ENCODE measurements at regions not wholly inside any gene's neighbourhood (a gene's known extent, or its start where the extent isn't known, plus 50 kb on each side); places are given as distances from the start of the nearest gene placed in this dataset.

- Histone ChIP-seq H2AFZ (ENCODE audit: low read length) (no peak overlapping the region), H2BK15ac (ENCODE audit: low read length) (no peak overlapping the region), H3K14ac (ENCODE audit: low read length) (no peak overlapping the region), H3K18ac (ENCODE audit: low read length) (no peak overlapping the region), H3K4me3 (ENCODE audit: low read length in 2 of 2) (no peak overlapping the region), H2BK120ac (ENCODE audit: low read depth, low read length) (no peak overlapping the region), H2BK5ac (ENCODE audit: low read length) (no peak overlapping the region), H3K9me3 (replicated peaks in 1 of 2; ENCODE audit: control insufficient read depth in 2 of 2, insufficient read depth in 1 of 2, low read depth in 1 of 2, low read length in 2 of 2) (no peaks in the 10 kb centered on the region), H3K27me3 (ENCODE audit: control insufficient read depth in 3 of 3, insufficient read depth in 3 of 3, low read depth in 1 of 3, low read length in 3 of 3) (peaks cover 0 to 5% (median 0%) of the 10 kb centered on the region in 3 experiments), H3K4me1 (ENCODE audit: control insufficient read depth in 2 of 2, insufficient read depth in 1 of 2, low read depth in 1 of 2, low read length in 2 of 2) (peaks cover 0 to 5% of the 10 kb centered on the region in 2 donors), H3K27ac (replicated peaks; ENCODE audit: low read length) (no peak overlapping the region), H2BK12ac (ENCODE audit: low read length) (no peak overlapping the region), H3K9ac (ENCODE audit: low read depth, low read length, poor library complexity) (no peak overlapping the region), H2AK5ac (ENCODE audit: low read depth, low read length) (no peak overlapping the region), H3K4ac (ENCODE audit: low read length) (no peak overlapping the region), H3K79me1 (ENCODE audit: low read depth, low read length) (no peaks in the 10 kb centered on the region), H3K36me3 (replicated peaks in 1 of 2; ENCODE audit: control insufficient read depth in 2 of 2, insufficient read depth in 2 of 2, low read length in 2 of 2) (no peaks in the 10 kb centered on the region), H3K4me2 (ENCODE audit: insufficient read depth, low read length, poor library complexity, severe bottlenecking) (no peak overlapping the region), H4K8ac (ENCODE audit: low read depth, low read length) (no peak overlapping the region), H3K23ac (ENCODE audit: low read depth, low read length, poor library complexity) (no peak overlapping the region), H4K91ac (ENCODE audit: low read depth, low read length, poor library complexity) (no peak overlapping the region)
- no CpG with 5 or more reads among the region's 4 CpGs for WGBS, 2 donors (ENCODE audit: extremely low coverage in 2 of 2, insufficient read length in 2 of 2, insufficient replicate concordance in 1 of 2)
- DNase-seq (ENCODE audit: low spot score): no peak
These were observed 286.4 kb downstream of the NXPE2 start for GRCh38 chr11:114964676-114965214.

- Histone ChIP-seq H3K14ac (ENCODE audit: low read length) (no peak overlapping the region), H3K9me3 (replicated peaks in 1 of 2; ENCODE audit: control insufficient read depth in 2 of 2, insufficient read depth in 1 of 2, low read depth in 1 of 2, low read length in 2 of 2) (no peaks in the 10 kb centered on the region), H4K91ac (ENCODE audit: low read depth, low read length, poor library complexity) (no peak overlapping the region), H3K36me3 (replicated peaks in 1 of 2; ENCODE audit: control insufficient read depth in 2 of 2, insufficient read depth in 2 of 2, low read length in 2 of 2) (no peaks in the 10 kb centered on the region), H3K4me3 (ENCODE audit: low read length in 2 of 2) (no peak overlapping the region), H2BK5ac (ENCODE audit: low read length) (no peak overlapping the region), H2BK15ac (ENCODE audit: low read length) (no peak overlapping the region), H3K4me1 (ENCODE audit: control insufficient read depth in 2 of 2, insufficient read depth in 1 of 2, low read depth in 1 of 2, low read length in 2 of 2) (no peaks in the 10 kb centered on the region), H3K79me1 (ENCODE audit: low read depth, low read length) (no peaks in the 10 kb centered on the region), H3K4ac (ENCODE audit: low read length) (no peak overlapping the region), H3K27ac (replicated peaks; ENCODE audit: low read length) (no peak overlapping the region), H3K4me2 (ENCODE audit: insufficient read depth, low read length, poor library complexity, severe bottlenecking) (no peak overlapping the region), H3K9ac (ENCODE audit: low read depth, low read length, poor library complexity) (no peak overlapping the region), H3K18ac (ENCODE audit: low read length) (no peak overlapping the region), H4K8ac (ENCODE audit: low read depth, low read length) (no peak overlapping the region), H2AFZ (ENCODE audit: low read length) (no peak overlapping the region), H2BK12ac (ENCODE audit: low read length) (no peak overlapping the region), H2AK5ac (ENCODE audit: low read depth, low read length) (no peak overlapping the region), H3K27me3 (ENCODE audit: control insufficient read depth in 3 of 3, insufficient read depth in 3 of 3, low read depth in 1 of 3, low read length in 3 of 3) (peaks cover 0 to 4% (median 0%) of the 10 kb centered on the region in 3 experiments), H3K23ac (ENCODE audit: low read depth, low read length, poor library complexity) (no peak overlapping the region), H2BK120ac (ENCODE audit: low read depth, low read length) (no peak overlapping the region)
- no peak for DNase-seq (ENCODE audit: low spot score)
- WGBS, 2 donors (ENCODE audit: extremely low coverage in 2 of 2, insufficient read length in 2 of 2, insufficient replicate concordance in 1 of 2): no CpG with 5 or more reads among the region's 9 CpGs
These were observed 292.8 kb downstream of the NXPE2 start for GRCh38 chr11:114970927-114971645.

GRCh38 chr11:114972105-114972504 is 293.8 kb downstream of the NXPE2 start:
- no peak overlapping the region for H3K14ac ChIP-seq (ENCODE audit: low read length)
- H3K9me3 ChIP-seq (replicated peaks in 1 of 2; ENCODE audit: control insufficient read depth in 2 of 2, insufficient read depth in 1 of 2, low read depth in 1 of 2, low read length in 2 of 2): no peaks in the 10 kb centered on the region
- no peak overlapping the region for H4K8ac ChIP-seq (ENCODE audit: low read depth, low read length)
- no peak overlapping the region for H3K23ac ChIP-seq (ENCODE audit: low read depth, low read length, poor library complexity)
- H2AFZ ChIP-seq (ENCODE audit: low read length): no peak overlapping the region
- H3K4me3 ChIP-seq (ENCODE audit: low read length in 2 of 2): no peak overlapping the region
- H2BK120ac ChIP-seq (ENCODE audit: low read depth, low read length): no peak overlapping the region
- H2BK5ac ChIP-seq (ENCODE audit: low read length): no peak overlapping the region
- no peak overlapping the region for H2BK15ac ChIP-seq (ENCODE audit: low read length)
- no peaks in the 10 kb centered on the region for H3K79me1 ChIP-seq (ENCODE audit: low read depth, low read length)
- H3K4ac ChIP-seq (ENCODE audit: low read length): no peak overlapping the region
- no peaks in the 10 kb centered on the region for H3K4me1 ChIP-seq (ENCODE audit: control insufficient read depth in 2 of 2, insufficient read depth in 1 of 2, low read depth in 1 of 2, low read length in 2 of 2)
- no CpG with 5 or more reads among the region's 2 CpGs for WGBS, 2 donors (ENCODE audit: extremely low coverage in 2 of 2, insufficient read length in 2 of 2, insufficient replicate concordance in 1 of 2)
- no peak overlapping the region for H3K4me2 ChIP-seq (ENCODE audit: insufficient read depth, low read length, poor library complexity, severe bottlenecking)
- H3K27me3 ChIP-seq (ENCODE audit: control insufficient read depth in 3 of 3, insufficient read depth in 3 of 3, low read depth in 1 of 3, low read length in 3 of 3): peaks cover 0 to 4% (median 0%) of the 10 kb centered on the region in 3 experiments
- no peak overlapping the region for H2AK5ac ChIP-seq (ENCODE audit: low read depth, low read length)
- no peak for DNase-seq (ENCODE audit: low spot score)
- no peak overlapping the region for H3K18ac ChIP-seq (ENCODE audit: low read length)
- H3K27ac ChIP-seq (replicated peaks; ENCODE audit: low read length): no peak overlapping the region
- no peaks in the 10 kb centered on the region for H3K36me3 ChIP-seq (replicated peaks in 1 of 2; ENCODE audit: control insufficient read depth in 2 of 2, insufficient read depth in 2 of 2, low read length in 2 of 2)
- no peak overlapping the region for H4K91ac ChIP-seq (ENCODE audit: low read depth, low read length, poor library complexity)
- H3K9ac ChIP-seq (ENCODE audit: low read depth, low read length, poor library complexity): no peak overlapping the region
- no peak overlapping the region for H2BK12ac ChIP-seq (ENCODE audit: low read length)

- Histone ChIP-seq H3K4me3 (ENCODE audit: low read length in 2 of 2) (no peak overlapping the region), H3K14ac (ENCODE audit: low read length) (no peak overlapping the region), H2AFZ (ENCODE audit: low read length) (no peak overlapping the region), H4K91ac (ENCODE audit: low read depth, low read length, poor library complexity) (no peak overlapping the region), H3K9ac (ENCODE audit: low read depth, low read length, poor library complexity) (no peak overlapping the region), H3K9me3 (replicated peaks in 1 of 2; ENCODE audit: control insufficient read depth in 2 of 2, insufficient read depth in 1 of 2, low read depth in 1 of 2, low read length in 2 of 2) (no peaks in the 10 kb centered on the region), H3K36me3 (replicated peaks in 1 of 2; ENCODE audit: control insufficient read depth in 2 of 2, insufficient read depth in 2 of 2, low read length in 2 of 2) (no peaks in the 10 kb centered on the region), H3K18ac (ENCODE audit: low read length) (peak overlapping the region; percentile 19), H2BK5ac (ENCODE audit: low read length) (no peak overlapping the region), H3K27me3 (ENCODE audit: control insufficient read depth in 3 of 3, insufficient read depth in 3 of 3, low read depth in 1 of 3, low read length in 3 of 3) (peaks cover 0 to 5% (median 0%) of the 10 kb centered on the region in 3 experiments), H3K23ac (ENCODE audit: low read depth, low read length, poor library complexity) (no peak overlapping the region), H3K79me1 (ENCODE audit: low read depth, low read length) (no peaks in the 10 kb centered on the region), H2BK15ac (ENCODE audit: low read length) (no peak overlapping the region), H2BK12ac (ENCODE audit: low read length) (no peak overlapping the region), H3K4me2 (ENCODE audit: insufficient read depth, low read length, poor library complexity, severe bottlenecking) (no peak overlapping the region), H2AK5ac (ENCODE audit: low read depth, low read length) (no peak overlapping the region), H3K27ac (replicated peaks; ENCODE audit: low read length) (no peak overlapping the region), H4K8ac (ENCODE audit: low read depth, low read length) (no peak overlapping the region), H2BK120ac (ENCODE audit: low read depth, low read length) (no peak overlapping the region), H3K4me1 (ENCODE audit: control insufficient read depth in 2 of 2, insufficient read depth in 1 of 2, low read depth in 1 of 2, low read length in 2 of 2) (peaks cover 2 to 4% of the 10 kb centered on the region in 2 donors), H3K4ac (ENCODE audit: low read length) (no peak overlapping the region)
- no CpG with 5 or more reads among the region's 4 CpGs for WGBS, 2 donors (ENCODE audit: extremely low coverage in 2 of 2, insufficient read length in 2 of 2, insufficient replicate concordance in 1 of 2)
- DNase-seq (ENCODE audit: low spot score): no peak
These were observed 299.3 kb downstream of the NXPE2 start for GRCh38 chr11:114977651-114978050.

Measured in neuronal stem cell (in vitro differentiated cells).